ENCODE measurements at regions not wholly inside any gene's neighbourhood (a gene's known extent, or its start where the extent isn't known, plus 50 kb on each side); places are given as distances from the start of the nearest gene placed in this dataset.

DNA sequence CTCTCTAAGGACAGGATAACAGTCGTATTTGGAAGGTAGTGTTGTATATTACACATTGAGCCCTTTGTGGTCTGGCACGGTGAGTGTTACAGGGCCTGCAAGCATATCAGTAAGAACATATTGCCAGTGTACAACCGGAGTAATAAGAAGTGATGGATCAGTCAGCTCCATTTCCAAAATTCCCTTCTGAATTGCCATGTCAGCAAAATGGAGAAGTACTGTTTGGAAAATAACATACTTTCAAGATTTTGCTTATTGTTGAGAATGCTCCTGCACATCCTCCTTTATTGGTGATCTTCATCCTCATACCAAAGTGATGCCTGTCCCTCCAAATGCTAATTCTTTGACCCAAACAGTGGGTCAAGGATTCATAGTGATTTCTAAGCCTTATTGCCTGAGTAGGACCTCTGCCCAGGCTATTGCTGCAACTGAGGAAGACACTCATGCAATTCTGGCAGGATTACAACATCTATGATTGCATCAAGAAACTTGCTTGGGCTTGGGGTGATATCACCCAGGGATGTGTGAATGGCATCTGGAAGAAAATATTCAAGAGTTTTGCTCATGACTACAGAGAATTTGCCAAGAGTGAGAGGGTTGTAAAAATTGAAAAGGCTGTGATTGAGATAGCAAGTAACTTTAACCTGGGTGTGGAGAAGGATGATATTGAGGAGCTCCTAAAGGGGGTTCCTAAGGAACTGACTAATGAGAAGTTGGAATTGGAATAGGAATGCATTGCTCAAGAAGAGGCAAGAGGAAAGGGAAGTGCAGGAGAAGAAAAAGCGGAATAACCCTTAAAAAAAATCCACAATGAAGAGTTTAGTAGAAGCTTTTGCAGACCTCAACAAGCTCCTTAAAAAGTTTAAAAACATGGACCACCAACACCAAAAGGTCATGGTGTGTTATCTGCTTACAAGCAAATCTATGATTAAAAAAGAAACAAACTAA is 452.2 kb upstream of the SORCS1 start:
- no peak for DNase-seq
- Histone ChIP-seq H3K27ac (no peak overlapping the region), H3K36me3 (no peaks in the 10 kb centered on the region), H3K4me1 (no peaks in the 10 kb centered on the region), H3K4me3 (no peak overlapping the region), H3K27me3 (no peaks in the 10 kb centered on the region), H3K9me3 (no peaks in the 10 kb centered on the region)
- WGBS, 2 donors, result 83 to 86% methylated on average over 4 of the region's 4 CpGs
- TF ChIP-seq EP300 (IDR thresholded peaks at IDR 0.05) (no peak), POLR2AphosphoS5 (IDR thresholded peaks at IDR 0.05) (no peak), POLR2A (IDR thresholded peaks at IDR 0.05) (no peak)
- TF ChIP-seq, protein P1, sequence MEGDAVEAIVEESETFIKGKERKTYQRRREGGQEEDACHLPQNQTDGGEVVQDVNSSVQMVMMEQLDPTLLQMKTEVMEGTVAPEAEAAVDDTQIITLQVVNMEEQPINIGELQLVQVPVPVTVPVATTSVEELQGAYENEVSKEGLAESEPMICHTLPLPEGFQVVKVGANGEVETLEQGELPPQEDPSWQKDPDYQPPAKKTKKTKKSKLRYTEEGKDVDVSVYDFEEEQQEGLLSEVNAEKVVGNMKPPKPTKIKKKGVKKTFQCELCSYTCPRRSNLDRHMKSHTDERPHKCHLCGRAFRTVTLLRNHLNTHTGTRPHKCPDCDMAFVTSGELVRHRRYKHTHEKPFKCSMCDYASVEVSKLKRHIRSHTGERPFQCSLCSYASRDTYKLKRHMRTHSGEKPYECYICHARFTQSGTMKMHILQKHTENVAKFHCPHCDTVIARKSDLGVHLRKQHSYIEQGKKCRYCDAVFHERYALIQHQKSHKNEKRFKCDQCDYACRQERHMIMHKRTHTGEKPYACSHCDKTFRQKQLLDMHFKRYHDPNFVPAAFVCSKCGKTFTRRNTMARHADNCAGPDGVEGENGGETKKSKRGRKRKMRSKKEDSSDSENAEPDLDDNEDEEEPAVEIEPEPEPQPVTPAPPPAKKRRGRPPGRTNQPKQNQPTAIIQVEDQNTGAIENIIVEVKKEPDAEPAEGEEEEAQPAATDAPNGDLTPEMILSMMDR (IDR thresholded peaks at IDR 0.05), result no peak
- ATAC-seq (ENCODE audit: low FRiP score in 2 of 2), result peak in 1 of 2 donors; percentile 65

DNA sequence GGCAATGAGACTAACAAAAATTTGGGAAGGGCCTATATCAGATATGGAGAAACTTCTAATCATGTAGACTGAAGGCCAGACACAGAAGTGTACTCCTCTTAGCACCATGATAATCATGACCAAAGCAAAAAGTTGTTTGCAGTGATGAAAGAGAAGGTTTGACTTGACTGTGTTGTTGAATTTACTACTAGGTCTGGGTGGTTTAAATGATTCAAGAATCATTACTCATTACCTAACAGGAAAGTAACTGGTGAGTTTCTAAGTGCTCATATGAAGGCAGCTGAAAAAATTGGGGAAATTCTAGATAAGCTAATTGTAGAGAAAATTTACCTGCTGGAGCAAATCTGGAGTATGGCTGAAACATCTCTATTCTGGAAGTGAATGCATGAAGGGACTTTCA is 451.5 kb upstream of the SORCS1 start:
- Histone ChIP-seq H3K4me1 (no peaks in the 10 kb centered on the region), H3K4me3 (no peak overlapping the region), H3K27ac (no peak overlapping the region), H3K9me3 (no peaks in the 10 kb centered on the region), H3K27me3 (no peaks in the 10 kb centered on the region), H3K36me3 (no peaks in the 10 kb centered on the region)
- DNase-seq (no peak), ATAC-seq (ENCODE audit: low FRiP score in 2 of 2) (no peak)
- TF ChIP-seq EP300 (IDR thresholded peaks at IDR 0.05), result no peak
- no peak for TF ChIP-seq POLR2AphosphoS5 (IDR thresholded peaks at IDR 0.05)
- TF ChIP-seq POLR2A (IDR thresholded peaks at IDR 0.05), result no peak
- TF ChIP-seq, protein P1 (IDR thresholded peaks at IDR 0.05), result no peak

DNA sequence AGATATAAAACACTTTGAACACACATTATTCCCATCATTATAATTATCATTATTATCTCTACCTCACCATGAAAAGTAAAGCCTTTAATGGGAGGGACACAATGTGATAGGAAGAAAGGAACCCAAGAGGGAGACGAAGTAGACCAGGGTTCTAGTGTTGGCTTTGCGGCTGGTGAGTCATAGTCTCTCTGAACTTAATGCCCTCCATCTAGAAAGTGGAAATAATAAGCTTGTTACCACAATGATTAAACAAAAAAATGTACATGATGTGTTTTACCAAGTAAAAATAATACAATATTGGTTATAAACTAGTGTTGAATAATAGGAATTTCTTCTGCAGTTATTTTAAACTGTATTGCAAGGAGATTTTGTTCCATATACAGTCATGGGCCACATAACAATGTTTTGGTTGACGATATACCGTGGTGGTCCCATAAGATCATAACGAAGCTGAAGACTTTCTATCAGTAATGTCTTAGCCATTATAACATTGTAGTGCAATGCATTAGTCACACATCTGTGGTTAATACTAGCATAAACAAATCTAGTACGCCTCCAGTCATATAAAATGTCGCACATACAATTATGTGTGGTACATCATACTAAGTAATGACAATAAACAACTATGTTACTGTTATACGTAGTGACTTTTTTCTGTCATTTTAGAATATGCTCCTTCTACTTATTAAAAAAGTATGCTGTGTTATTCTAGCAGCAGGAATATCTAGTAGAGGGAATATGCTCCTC is 450.6 kb upstream of the SORCS1 start:
- H3K27ac ChIP-seq, result no peak overlapping the region
- H3K4me1 ChIP-seq, result no peaks in the 10 kb centered on the region
- H3K4me3 ChIP-seq, result no peak overlapping the region
- H3K9me3 ChIP-seq, result no peaks in the 10 kb centered on the region
- DNase-seq (no peak), ATAC-seq (ENCODE audit: low FRiP score in 2 of 2) (no peak)
- 80 to 87% methylated on average over 8 of the region's 8 CpGs for WGBS, 2 donors
- no peaks in the 10 kb centered on the region for H3K36me3 ChIP-seq
- no peaks in the 10 kb centered on the region for H3K27me3 ChIP-seq
- TF ChIP-seq, protein P1 (IDR thresholded peaks at IDR 0.05), result no peak
- no peak for TF ChIP-seq EP300 (IDR thresholded peaks at IDR 0.05)
- no peak for TF ChIP-seq POLR2A (IDR thresholded peaks at IDR 0.05)
- TF ChIP-seq POLR2AphosphoS5 (IDR thresholded peaks at IDR 0.05), result no peak

DNA sequence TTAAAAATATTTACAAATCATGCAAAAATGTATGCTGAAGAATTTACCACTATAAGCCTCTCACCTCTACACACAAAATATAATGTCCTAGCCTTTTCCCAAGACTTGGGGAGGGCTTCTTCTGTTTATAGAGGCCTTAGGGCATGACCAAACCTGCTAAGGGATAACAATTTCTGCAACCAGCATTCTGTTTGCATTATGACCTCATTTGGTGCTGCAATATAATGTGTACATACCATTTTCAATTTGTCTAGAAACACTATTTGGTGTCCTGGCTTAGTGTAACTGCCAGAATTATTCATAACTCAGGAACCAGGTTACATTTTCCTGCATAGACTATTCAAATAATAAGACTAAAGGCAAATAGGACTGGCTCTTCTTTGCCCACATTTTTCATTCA is 446.6 kb upstream of the SORCS1 start:
- DNase-seq, result no peak
- TF ChIP-seq, protein P1 (IDR thresholded peaks at IDR 0.05), result no peak
- TF ChIP-seq POLR2A (IDR thresholded peaks at IDR 0.05) (no peak), EP300 (IDR thresholded peaks at IDR 0.05) (no peak), POLR2AphosphoS5 (IDR thresholded peaks at IDR 0.05) (no peak)
- Histone ChIP-seq H3K27ac (no peak overlapping the region), H3K4me1 (no peaks in the 10 kb centered on the region), H3K36me3 (no peaks in the 10 kb centered on the region), H3K9me3 (no peaks in the 10 kb centered on the region), H3K4me3 (no peak overlapping the region), H3K27me3 (no peaks in the 10 kb centered on the region)
- no peak for ATAC-seq (ENCODE audit: low FRiP score in 2 of 2)

All from upper lobe of left lung (tissue), 6 donors.